Neural cell (in vitro differentiated cells): ENCODE measurements at regions not wholly inside any gene's neighbourhood (a gene's known extent, or its start where the extent isn't known, plus 50 kb on each side); places are given as distances from the start of the nearest gene placed in this dataset.

Experiments
- EZH2 ChIP-seq: fragments of 200-600, 300-800 bp; shearing (Covaris generic), sonication (generic); IDR thresholded peaks from 2 replicates; pipeline ENCODE4 v1.6.1; 2014; ENCODE audit warnings: antibody characterized with exemption, low read length, borderline replicate concordance, mild to moderate bottlenecking; ENCODE audit not compliant: insufficient read depth, poor library complexity, severe bottlenecking
- SMC3 ChIP-seq: fragments of 450-650 bp; conservative IDR thresholded peaks from 2 replicates; pipeline ENCODE4 v1.6.1; 2014; ENCODE audit warnings: antibody characterized with exemption, mild to moderate bottlenecking, moderate library complexity; ENCODE audit not compliant: poor library complexity
- TAF1 ChIP-seq: IDR thresholded peaks from 2 replicates; pipeline ENCODE4 v1.6.1; 2012; ENCODE audit warnings: low read depth
- TF ChIP-seq, protein P1 (sequence below): fragments of 450-650 bp; IDR thresholded peaks from 2 replicates; pipeline ENCODE4 v1.5.1; 2014; ENCODE audit warnings: antibody characterized with exemption, mild to moderate bottlenecking, moderate library complexity; ENCODE audit not compliant: poor library complexity, severe bottlenecking

DNA sequence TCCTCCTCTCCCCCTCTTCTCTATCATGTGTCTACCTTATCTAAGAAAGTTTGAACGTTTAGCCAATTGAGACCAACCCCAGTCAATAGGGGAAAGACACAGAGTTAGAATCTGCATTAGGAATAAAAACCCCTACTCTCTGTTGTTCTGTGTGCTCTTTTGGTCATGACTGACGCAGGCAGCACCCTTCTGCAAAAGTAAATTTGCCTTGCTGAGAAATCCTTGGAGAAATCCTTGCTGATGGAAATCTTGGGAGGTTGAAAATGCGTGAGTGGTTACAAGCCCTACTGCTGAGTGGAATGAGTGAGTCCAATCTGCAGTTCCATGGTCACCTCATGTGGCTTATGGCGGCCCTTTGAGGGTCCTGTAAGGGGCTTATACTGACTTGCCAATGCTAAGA lies 145.2 kb downstream of the AASDHPPT start:
- TF ChIP-seq SMC3: no peak
- TF ChIP-seq, protein P1, sequence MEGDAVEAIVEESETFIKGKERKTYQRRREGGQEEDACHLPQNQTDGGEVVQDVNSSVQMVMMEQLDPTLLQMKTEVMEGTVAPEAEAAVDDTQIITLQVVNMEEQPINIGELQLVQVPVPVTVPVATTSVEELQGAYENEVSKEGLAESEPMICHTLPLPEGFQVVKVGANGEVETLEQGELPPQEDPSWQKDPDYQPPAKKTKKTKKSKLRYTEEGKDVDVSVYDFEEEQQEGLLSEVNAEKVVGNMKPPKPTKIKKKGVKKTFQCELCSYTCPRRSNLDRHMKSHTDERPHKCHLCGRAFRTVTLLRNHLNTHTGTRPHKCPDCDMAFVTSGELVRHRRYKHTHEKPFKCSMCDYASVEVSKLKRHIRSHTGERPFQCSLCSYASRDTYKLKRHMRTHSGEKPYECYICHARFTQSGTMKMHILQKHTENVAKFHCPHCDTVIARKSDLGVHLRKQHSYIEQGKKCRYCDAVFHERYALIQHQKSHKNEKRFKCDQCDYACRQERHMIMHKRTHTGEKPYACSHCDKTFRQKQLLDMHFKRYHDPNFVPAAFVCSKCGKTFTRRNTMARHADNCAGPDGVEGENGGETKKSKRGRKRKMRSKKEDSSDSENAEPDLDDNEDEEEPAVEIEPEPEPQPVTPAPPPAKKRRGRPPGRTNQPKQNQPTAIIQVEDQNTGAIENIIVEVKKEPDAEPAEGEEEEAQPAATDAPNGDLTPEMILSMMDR: no peak
- TF ChIP-seq EZH2: no peak
- no peak for TF ChIP-seq TAF1
